ENCODE measurements at regions not wholly inside any gene's neighbourhood (a gene's known extent, or its start where the extent isn't known, plus 50 kb on each side); places are given as distances from the start of the nearest gene placed in this dataset.
"Not testable (repeated sequence)": the region's sequence is repeated elsewhere in the genome, so short reads cannot be mapped to it uniquely, and the experiment has no call there.

GRCh38 chr18:67135981-67136380, 380.5 kb downstream of the DSEL start:
- no peak for DNase-seq (ENCODE audit: low spot score)

GRCh38 chr18:67134911-67135310, 381.6 kb downstream of the DSEL start:
- no peak for DNase-seq (ENCODE audit: low spot score)

- DNase-seq (ENCODE audit: low spot score), result no peak
These were observed 382.9 kb downstream of the DSEL start for GRCh38 chr18:67133669-67134068.

- DNase-seq (ENCODE audit: low spot score), result no peak
These were observed 383.6 kb downstream of the DSEL start for GRCh38 chr18:67132919-67133318.

- no peak for DNase-seq (ENCODE audit: low spot score)
These were observed 385.0 kb downstream of the DSEL start for GRCh38 chr18:67131498-67131897.

GRCh38 chr18:67126751-67127150, 389.8 kb downstream of the DSEL start:
- DNase-seq (ENCODE audit: low spot score), result not testable (repeated sequence)

- no peak for DNase-seq (ENCODE audit: low spot score)
These were observed 392.6 kb downstream of the DSEL start for GRCh38 chr18:67123901-67124300.

GRCh38 chr18:67117804-67118203, 398.7 kb downstream of the DSEL start:
- DNase-seq (ENCODE audit: low spot score), result no peak

- DNase-seq (ENCODE audit: low spot score), result no peak
These were observed 407.0 kb downstream of the DSEL start for GRCh38 chr18:67109535-67109934.

GRCh38 chr18:67108894-67109293, 407.6 kb downstream of the DSEL start:
- DNase-seq (ENCODE audit: low spot score), result no peak

GRCh38 chr18:67104700-67105284, 411.7 kb downstream of the DSEL start:
- peak; percentile 83 for DNase-seq (ENCODE audit: low spot score)

GRCh38 chr18:67094123-67094522, 422.4 kb downstream of the DSEL start:
- no peak for DNase-seq (ENCODE audit: low spot score)

GRCh38 chr18:67092141-67092540, 424.4 kb downstream of the DSEL start:
- no peak for DNase-seq (ENCODE audit: low spot score)

- DNase-seq (ENCODE audit: low spot score), result no peak
These were observed 434.9 kb downstream of the DSEL start for GRCh38 chr18:67081482-67082211.

- DNase-seq (ENCODE audit: low spot score), result no peak
These were observed 435.9 kb downstream of the DSEL start for GRCh38 chr18:67080601-67081000.

- DNase-seq (ENCODE audit: low spot score), result no peak
These were observed 442.2 kb downstream of the DSEL start for GRCh38 chr18:67074309-67074708.

GRCh38 chr18:67072791-67073190, 443.7 kb downstream of the DSEL start:
- no peak for DNase-seq (ENCODE audit: low spot score)

- DNase-seq (ENCODE audit: low spot score), result no peak
These were observed 447.9 kb downstream of the DSEL start for GRCh38 chr18:67068608-67069007.

GRCh38 chr18:67047334-67047733, 443.4 kb upstream of the CDH19 start:
- no peak for DNase-seq (ENCODE audit: low spot score)

- no peak for DNase-seq (ENCODE audit: low spot score)
These were observed 439.4 kb upstream of the CDH19 start for GRCh38 chr18:67043276-67043675.

GRCh38 chr18:67041334-67041733, 437.4 kb upstream of the CDH19 start:
- no peak for DNase-seq (ENCODE audit: low spot score)

- no peak for DNase-seq (ENCODE audit: low spot score)
These were observed 431.1 kb upstream of the CDH19 start for GRCh38 chr18:67035026-67035425.

GRCh38 chr18:67023059-67023458, 419.2 kb upstream of the CDH19 start:
- no peak for DNase-seq (ENCODE audit: low spot score)

GRCh38 chr18:67010919-67011318, 407.0 kb upstream of the CDH19 start:
- no peak for DNase-seq (ENCODE audit: low spot score)
